ENCODE measurements at regions not wholly inside any gene's neighbourhood (a gene's known extent, or its start where the extent isn't known, plus 50 kb on each side); places are given as distances from the start of the nearest gene placed in this dataset.

GRCh38 chr13:34469196-34469986, 472.7 kb upstream of the NBEA start:
- TF ChIP-seq ZNF70 (CRISPR knock-in tag; IDR thresholded peaks at IDR 0.05) (no peak), ZNF565 (CRISPR knock-in tag; conservative IDR thresholded peaks at IDR 0.05; ENCODE audit: low read depth) (no peak), TOX (CRISPR knock-in tag; IDR thresholded peaks at IDR 0.05; ENCODE audit: borderline replicate concordance) (no peak), ARNTL (CRISPR knock-in tag; IDR thresholded peaks at IDR 0.05; ENCODE audit: borderline replicate concordance, low read depth) (no peak), PPARA (CRISPR knock-in tag; IDR thresholded peaks at IDR 0.05; ENCODE audit: borderline replicate concordance) (no peak), RARB (CRISPR knock-in tag; IDR thresholded peaks at IDR 0.05) (no peak)
- TF ChIP-seq, protein P1, sequence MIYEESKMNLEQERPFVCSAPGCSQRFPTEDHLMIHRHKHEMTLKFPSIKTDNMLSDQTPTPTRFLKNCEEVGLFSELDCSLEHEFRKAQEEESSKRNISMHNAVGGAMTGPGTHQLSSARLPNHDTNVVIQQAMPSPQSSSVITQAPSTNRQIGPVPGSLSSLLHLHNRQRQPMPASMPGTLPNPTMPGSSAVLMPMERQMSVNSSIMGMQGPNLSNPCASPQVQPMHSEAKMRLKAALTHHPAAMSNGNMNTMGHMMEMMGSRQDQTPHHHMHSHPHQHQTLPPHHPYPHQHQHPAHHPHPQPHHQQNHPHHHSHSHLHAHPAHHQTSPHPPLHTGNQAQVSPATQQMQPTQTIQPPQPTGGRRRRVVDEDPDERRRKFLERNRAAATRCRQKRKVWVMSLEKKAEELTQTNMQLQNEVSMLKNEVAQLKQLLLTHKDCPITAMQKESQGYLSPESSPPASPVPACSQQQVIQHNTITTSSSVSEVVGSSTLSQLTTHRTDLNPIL (CRISPR knock-in tag; IDR thresholded peaks at IDR 0.05; ENCODE audit: low read depth): 0 out of 2 replicates have a peak, but pooled peaks have one; percentile 29
- TF ChIP-seq, protein P2, sequence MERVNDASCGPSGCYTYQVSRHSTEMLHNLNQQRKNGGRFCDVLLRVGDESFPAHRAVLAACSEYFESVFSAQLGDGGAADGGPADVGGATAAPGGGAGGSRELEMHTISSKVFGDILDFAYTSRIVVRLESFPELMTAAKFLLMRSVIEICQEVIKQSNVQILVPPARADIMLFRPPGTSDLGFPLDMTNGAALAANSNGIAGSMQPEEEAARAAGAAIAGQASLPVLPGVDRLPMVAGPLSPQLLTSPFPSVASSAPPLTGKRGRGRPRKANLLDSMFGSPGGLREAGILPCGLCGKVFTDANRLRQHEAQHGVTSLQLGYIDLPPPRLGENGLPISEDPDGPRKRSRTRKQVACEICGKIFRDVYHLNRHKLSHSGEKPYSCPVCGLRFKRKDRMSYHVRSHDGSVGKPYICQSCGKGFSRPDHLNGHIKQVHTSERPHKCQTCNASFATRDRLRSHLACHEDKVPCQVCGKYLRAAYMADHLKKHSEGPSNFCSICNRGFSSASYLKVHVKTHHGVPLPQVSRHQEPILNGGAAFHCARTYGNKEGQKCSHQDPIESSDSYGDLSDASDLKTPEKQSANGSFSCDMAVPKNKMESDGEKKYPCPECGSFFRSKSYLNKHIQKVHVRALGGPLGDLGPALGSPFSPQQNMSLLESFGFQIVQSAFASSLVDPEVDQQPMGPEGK (CRISPR knock-in tag; IDR thresholded peaks at IDR 0.05; ENCODE audit: borderline replicate concordance): peak; percentile 72; the same call in 1 of the 2 replicates
- TF ChIP-seq, protein P3, sequence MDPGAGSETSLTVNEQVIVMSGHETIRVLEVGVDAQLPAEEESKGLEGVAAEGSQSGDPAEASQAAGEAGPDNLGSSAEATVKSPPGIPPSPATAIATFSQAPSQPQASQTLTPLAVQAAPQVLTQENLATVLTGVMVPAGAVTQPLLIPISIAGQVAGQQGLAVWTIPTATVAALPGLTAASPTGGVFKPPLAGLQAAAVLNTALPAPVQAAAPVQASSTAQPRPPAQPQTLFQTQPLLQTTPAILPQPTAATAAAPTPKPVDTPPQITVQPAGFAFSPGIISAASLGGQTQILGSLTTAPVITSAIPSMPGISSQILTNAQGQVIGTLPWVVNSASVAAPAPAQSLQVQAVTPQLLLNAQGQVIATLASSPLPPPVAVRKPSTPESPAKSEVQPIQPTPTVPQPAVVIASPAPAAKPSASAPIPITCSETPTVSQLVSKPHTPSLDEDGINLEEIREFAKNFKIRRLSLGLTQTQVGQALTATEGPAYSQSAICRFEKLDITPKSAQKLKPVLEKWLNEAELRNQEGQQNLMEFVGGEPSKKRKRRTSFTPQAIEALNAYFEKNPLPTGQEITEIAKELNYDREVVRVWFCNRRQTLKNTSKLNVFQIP (CRISPR knock-in tag; IDR thresholded peaks at IDR 0.05; ENCODE audit: borderline replicate concordance, low read depth): no peak

Data from SK-N-SH treated with all-trans-retinoic acid at 6 μM for 48 hours (cell line).